ENCODE measurements at regions not wholly inside any gene's neighbourhood (a gene's known extent, or its start where the extent isn't known, plus 50 kb on each side); places are given as distances from the start of the nearest gene placed in this dataset.

GRCh38 chr14:55745906-55746305, 165.9 kb downstream of the KTN1 start:
- Histone ChIP-seq H3K9ac (ENCODE audit: low read depth in 1 of 2, low read length in 2 of 2) (no peak overlapping the region), H3K9me3 (ENCODE audit: control insufficient read depth in 4 of 4, low read length in 3 of 4) (no peaks in the 10 kb centered on the region), H3K27me3 (ENCODE audit: control insufficient read depth in 4 of 4, insufficient read depth in 4 of 4, low read length in 3 of 4) (no peaks in the 10 kb centered on the region), H3K27ac (ENCODE audit: low read depth in 1 of 2, low read length in 2 of 2) (no peak overlapping the region), H3K4me1 (ENCODE audit: control insufficient read depth in 4 of 4, insufficient read depth in 4 of 4, low read length in 3 of 4) (peaks cover 0 to 3% (median 3%) of the 10 kb centered on the region in 4 donors), H3K36me3 (ENCODE audit: control insufficient read depth in 4 of 4, insufficient read depth in 3 of 4, low read depth in 1 of 4, low read length in 3 of 4) (no peaks in the 10 kb centered on the region), H3K4me3 (ENCODE audit: low read depth in 1 of 3, low read length in 3 of 3) (no peak overlapping the region)
- DNase-seq (ENCODE audit: low spot score) = no peak
- TF ChIP-seq HNF4A (conservative IDR thresholded peaks at IDR 0.05) = no peak
- TF ChIP-seq, protein P1, sequence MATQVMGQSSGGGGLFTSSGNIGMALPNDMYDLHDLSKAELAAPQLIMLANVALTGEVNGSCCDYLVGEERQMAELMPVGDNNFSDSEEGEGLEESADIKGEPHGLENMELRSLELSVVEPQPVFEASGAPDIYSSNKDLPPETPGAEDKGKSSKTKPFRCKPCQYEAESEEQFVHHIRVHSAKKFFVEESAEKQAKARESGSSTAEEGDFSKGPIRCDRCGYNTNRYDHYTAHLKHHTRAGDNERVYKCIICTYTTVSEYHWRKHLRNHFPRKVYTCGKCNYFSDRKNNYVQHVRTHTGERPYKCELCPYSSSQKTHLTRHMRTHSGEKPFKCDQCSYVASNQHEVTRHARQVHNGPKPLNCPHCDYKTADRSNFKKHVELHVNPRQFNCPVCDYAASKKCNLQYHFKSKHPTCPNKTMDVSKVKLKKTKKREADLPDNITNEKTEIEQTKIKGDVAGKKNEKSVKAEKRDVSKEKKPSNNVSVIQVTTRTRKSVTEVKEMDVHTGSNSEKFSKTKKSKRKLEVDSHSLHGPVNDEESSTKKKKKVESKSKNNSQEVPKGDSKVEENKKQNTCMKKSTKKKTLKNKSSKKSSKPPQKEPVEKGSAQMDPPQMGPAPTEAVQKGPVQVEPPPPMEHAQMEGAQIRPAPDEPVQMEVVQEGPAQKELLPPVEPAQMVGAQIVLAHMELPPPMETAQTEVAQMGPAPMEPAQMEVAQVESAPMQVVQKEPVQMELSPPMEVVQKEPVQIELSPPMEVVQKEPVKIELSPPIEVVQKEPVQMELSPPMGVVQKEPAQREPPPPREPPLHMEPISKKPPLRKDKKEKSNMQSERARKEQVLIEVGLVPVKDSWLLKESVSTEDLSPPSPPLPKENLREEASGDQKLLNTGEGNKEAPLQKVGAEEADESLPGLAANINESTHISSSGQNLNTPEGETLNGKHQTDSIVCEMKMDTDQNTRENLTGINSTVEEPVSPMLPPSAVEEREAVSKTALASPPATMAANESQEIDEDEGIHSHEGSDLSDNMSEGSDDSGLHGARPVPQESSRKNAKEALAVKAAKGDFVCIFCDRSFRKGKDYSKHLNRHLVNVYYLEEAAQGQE (IDR thresholded peaks at IDR 0.05) = no peak
- 93% methylated on average over 7 of the region's 7 CpGs for WGBS

GRCh38 chr14:55746558-55746957, 166.6 kb downstream of the KTN1 start:
- no peaks in the 10 kb centered on the region for H3K27me3 ChIP-seq (ENCODE audit: control insufficient read depth in 4 of 4, insufficient read depth in 4 of 4, low read length in 3 of 4)
- H3K4me1 ChIP-seq (ENCODE audit: control insufficient read depth in 4 of 4, insufficient read depth in 4 of 4, low read length in 3 of 4) = peaks cover 0 to 3% (median 3%) of the 10 kb centered on the region in 4 donors
- DNase-seq (ENCODE audit: low spot score) = no peak
- no peak overlapping the region for H3K4me3 ChIP-seq (ENCODE audit: low read depth in 1 of 3, low read length in 3 of 3)
- no peak overlapping the region for H3K9ac ChIP-seq (ENCODE audit: low read depth in 1 of 2, low read length in 2 of 2)
- TF ChIP-seq RAD21 (IDR thresholded peaks at IDR 0.05) (no peak), HNF4A (conservative IDR thresholded peaks at IDR 0.05) (no peak), YY1 (IDR thresholded peaks at IDR 0.05) (no peak), TAF1 (conservative IDR thresholded peaks at IDR 0.05) (no peak), MAX (IDR thresholded peaks at IDR 0.05) (no peak), FOXA2 (IDR thresholded peaks at IDR 0.05) (no peak), ZBTB33 (IDR thresholded peaks at IDR 0.05) (no peak), JUND (IDR thresholded peaks at IDR 0.05) (no peak), RXRA (IDR thresholded peaks at IDR 0.05) (no peak), GABPA (IDR thresholded peaks at IDR 0.05 in 1 of 2, conservative IDR thresholded peaks at IDR 0.05 in 1 of 2) (no peak), NR2F2 (IDR thresholded peaks at IDR 0.05) (no peak), EGR1 (IDR thresholded peaks at IDR 0.05; ENCODE audit: low read depth in 2 of 2) (no peak), HNF4G (IDR thresholded peaks at IDR 0.05) (no peak), CTCF (IDR thresholded peaks at IDR 0.05; ENCODE audit: low read depth, low read length, missing input control) (no peak)
- TF ChIP-seq, protein P2, sequence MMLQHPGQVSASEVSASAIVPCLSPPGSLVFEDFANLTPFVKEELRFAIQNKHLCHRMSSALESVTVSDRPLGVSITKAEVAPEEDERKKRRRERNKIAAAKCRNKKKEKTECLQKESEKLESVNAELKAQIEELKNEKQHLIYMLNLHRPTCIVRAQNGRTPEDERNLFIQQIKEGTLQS (IDR thresholded peaks at IDR 0.05) = no peak
- H3K27ac ChIP-seq (ENCODE audit: low read depth in 1 of 2, low read length in 2 of 2) = no peak overlapping the region
- 89% methylated on average over 2 of the region's 2 CpGs for WGBS
- H3K36me3 ChIP-seq (ENCODE audit: control insufficient read depth in 4 of 4, insufficient read depth in 3 of 4, low read depth in 1 of 4, low read length in 3 of 4) = no peaks in the 10 kb centered on the region
- H3K9me3 ChIP-seq (ENCODE audit: control insufficient read depth in 4 of 4, low read length in 3 of 4) = no peaks in the 10 kb centered on the region

All from liver (tissue), 8 donors.